ENCODE measurements at regions not wholly inside any gene's neighbourhood (a gene's known extent, or its start where the extent isn't known, plus 50 kb on each side); places are given as distances from the start of the nearest gene placed in this dataset.

GRCh38 chr5:40227931-40228330 lies 451.8 kb upstream of the PTGER4 start:
- no peak for TF ChIP-seq CTCF (IDR thresholded peaks at IDR 0.05)
- no peak for TF ChIP-seq POLR2A (IDR thresholded peaks at IDR 0.05)

All from uterus (tissue), 2 donors.